SU-DHL-6 (cell line): ENCODE measurements at regions not wholly inside any gene's neighbourhood (a gene's known extent, or its start where the extent isn't known, plus 50 kb on each side); places are given as distances from the start of the nearest gene placed in this dataset.

Experiments
- H2AFZ ChIP-seq: fragments of 200-600 bp; sonication (generic); 2 replicates; pipeline ENCODE4 v1.6.1; 2014; ENCODE audit warnings: low read depth, mild to moderate bottlenecking, moderate library complexity, mixed read lengths, antibody characterized with exemption, low read length; ENCODE audit not compliant: severe bottlenecking
- H3F3A ChIP-seq: fragments of 200-600 bp; shearing (Covaris generic); 2 replicates; pipeline ENCODE4 v1.6.0; 2016; ENCODE audit warnings: antibody characterized with exemption, mild to moderate bottlenecking; ENCODE audit not compliant: insufficient read depth
- H3K27ac ChIP-seq: fragments of 200-600 bp; sonication (generic); 2 replicates; pipeline ENCODE4 v1.5.1; 2016; ENCODE audit warnings: low read depth, mild to moderate bottlenecking, low read length, moderate library complexity, mixed read lengths
- H3K27me3 ChIP-seq: fragments of 200-600 bp; sonication (generic), shearing (Covaris generic); 2 replicates; pipeline ENCODE4 v1.6.0; 2014; ENCODE audit warnings: mild to moderate bottlenecking, low read length
- H3K36me3 ChIP-seq: fragments of 200-600 bp; sonication (generic); 2 replicates; pipeline ENCODE4 v1.6.1; 2014; ENCODE audit warnings: mild to moderate bottlenecking, low read length, mixed read lengths
- H3K4me2 ChIP-seq: fragments of 300-600, 200-600 bp; shearing (Covaris generic), sonication (generic); 2 replicates; pipeline ENCODE4 v1.6.0; 2014; ENCODE audit warnings: low read length, low read depth, mild to moderate bottlenecking; ENCODE audit not compliant: poor library complexity, severe bottlenecking
- H3K4me3 ChIP-seq: fragments of 200-600 bp; sonication (generic); 2 replicates; pipeline ENCODE4 v1.5.1; 2014; ENCODE audit warnings: antibody characterized with exemption, low read length, mild to moderate bottlenecking, mixed read lengths; ENCODE audit not compliant: insufficient read depth, poor library complexity, severe bottlenecking
- H3K79me2 ChIP-seq: fragments of 200-600 bp; sonication (generic); 2 replicates; pipeline ENCODE4 v1.6.1; 2014; ENCODE audit warnings: mild to moderate bottlenecking, low read length, moderate library complexity; ENCODE audit not compliant: insufficient read depth
- H3K9ac ChIP-seq: fragments of 200-600 bp; sonication (generic); 2 replicates; pipeline ENCODE4 v1.7.0; 2014; ENCODE audit warnings: mild to moderate bottlenecking, low read length
- H3K9me2 ChIP-seq: fragments of 200-600 bp; sonication (generic); replicated peaks from 2 replicates; pipeline ENCODE4 v1.6.1; 2014; ENCODE audit warnings: low read length; ENCODE audit not compliant: insufficient read depth
- H3K9me3 ChIP-seq: fragments of 200-600 bp; sonication (generic); 2 replicates; pipeline ENCODE4 v1.6.1; 2014; ENCODE audit warnings: low read length, mixed read lengths; ENCODE audit not compliant: insufficient read depth
- H4K20me1 ChIP-seq: fragments of 200-600 bp; sonication (generic); 2 replicates; pipeline ENCODE4 v1.6.1; 2014; ENCODE audit warnings: low read depth, mild to moderate bottlenecking, antibody characterized with exemption, low read length, moderate library complexity, mixed read lengths
- CTCF ChIP-seq: fragments of 200-600 bp; sonication (generic); IDR thresholded peaks from one replicate; pipeline ENCODE4 v1.5.1; 2017; ENCODE audit warnings: antibody characterized with exemption, mild to moderate bottlenecking, low read length, moderate library complexity; ENCODE audit not compliant: insufficient read depth, poor library complexity, severe bottlenecking
- EZH2phosphoT487 ChIP-seq: fragments of 200-600 bp; sonication (generic), shearing (Covaris generic); conservative IDR thresholded peaks from 2 replicates; pipeline ENCODE4 v1.6.1; 2018; ENCODE audit warnings: mild to moderate bottlenecking, antibody characterized with exemption, low read length, moderate library complexity, mixed read lengths

GRCh38 chr17:45722161-45722560, 62.0 kb upstream of the CRHR1 start:
- H3K27me3 ChIP-seq: no peaks in the 10 kb centered on the region
- no peak overlapping the region for H3K4me3 ChIP-seq
- H3K9ac ChIP-seq: no peak overlapping the region
- H3K9me2 ChIP-seq: no peaks in the 10 kb centered on the region
- no peaks in the 10 kb centered on the region for H3F3A ChIP-seq
- H3K27ac ChIP-seq: no peak overlapping the region
- no peaks in the 10 kb centered on the region for H3K79me2 ChIP-seq
- H3K9me3 ChIP-seq: no peaks in the 10 kb centered on the region
- H3K36me3 ChIP-seq: no peaks in the 10 kb centered on the region
- H4K20me1 ChIP-seq: no peaks in the 10 kb centered on the region
- no peak overlapping the region for H2AFZ ChIP-seq
- H3K4me2 ChIP-seq: no peak overlapping the region
- no peak for TF ChIP-seq EZH2phosphoT487
- TF ChIP-seq CTCF: no peak

GRCh38 chr17:45729294-45729907, 54.7 kb upstream of the CRHR1 start:
- no peaks in the 10 kb centered on the region for H3K79me2 ChIP-seq
- no peak overlapping the region for H3K27ac ChIP-seq
- no peaks in the 10 kb centered on the region for H3K9me2 ChIP-seq
- H4K20me1 ChIP-seq: no peaks in the 10 kb centered on the region
- H3K4me2 ChIP-seq: no peak overlapping the region
- H3K4me3 ChIP-seq: no peak overlapping the region
- H3K9ac ChIP-seq: no peak overlapping the region
- H2AFZ ChIP-seq: no peak overlapping the region
- H3K9me3 ChIP-seq: peaks cover 7% of the 10 kb centered on the region; the same call in 1 of the 2 replicates
- TF ChIP-seq EZH2phosphoT487: no peak
- no peak for TF ChIP-seq CTCF
- no peaks in the 10 kb centered on the region for H3F3A ChIP-seq
- H3K36me3 ChIP-seq: no peaks in the 10 kb centered on the region
- H3K27me3 ChIP-seq: no peaks in the 10 kb centered on the region

GRCh38 chr17:45730192-45730591, 53.9 kb upstream of the CRHR1 start:
- peaks cover 7% of the 10 kb centered on the region; the same call in 1 of the 2 replicates for H3K9me3 ChIP-seq
- H3F3A ChIP-seq: no peaks in the 10 kb centered on the region
- H3K36me3 ChIP-seq: no peaks in the 10 kb centered on the region
- TF ChIP-seq EZH2phosphoT487 (no peak), CTCF (no peak)
- H3K79me2 ChIP-seq: no peaks in the 10 kb centered on the region
- no peaks in the 10 kb centered on the region for H3K27me3 ChIP-seq
- no peak overlapping the region for H3K4me3 ChIP-seq
- H4K20me1 ChIP-seq: no peaks in the 10 kb centered on the region
- no peak overlapping the region for H3K4me2 ChIP-seq
- H3K9me2 ChIP-seq: no peaks in the 10 kb centered on the region
- H3K27ac ChIP-seq: no peak overlapping the region
- H3K9ac ChIP-seq: no peak overlapping the region
- no peak overlapping the region for H2AFZ ChIP-seq
